ENCODE measurements at regions not wholly inside any gene's neighbourhood (a gene's known extent, or its start where the extent isn't known, plus 50 kb on each side); places are given as distances from the start of the nearest gene placed in this dataset.

- no peaks in the 10 kb centered on the region for H3K9me3 ChIP-seq (ENCODE audit: control insufficient read depth, low read depth, low read length)
- H3K4me2 ChIP-seq (ENCODE audit: control insufficient read depth, extremely low read depth, insufficient read depth, low read depth, low read length): no peak overlapping the region
- DNase-seq (ENCODE audit: low read depth, low spot score) (no peak), FAIRE-seq (no peak)
- no peaks in the 10 kb centered on the region for H3K9me1 ChIP-seq (ENCODE audit: control insufficient read depth, extremely low read depth, insufficient read depth, low read length)
- no peaks in the 10 kb centered on the region for H3K36me3 ChIP-seq (ENCODE audit: control insufficient read depth in 2 of 2, extremely low read depth in 1 of 2, insufficient read depth in 2 of 2, low read length in 2 of 2)
- dilution Hi-C loops (cut with MboI; ENCODE audit: extremely low pct_ligation_motif_present, low sequenced_read_pairs): no loop called here
- no peaks in the 10 kb centered on the region for H3K27me3 ChIP-seq (ENCODE audit: control insufficient read depth, extremely low read depth, insufficient read depth, low read length)
- TF ChIP-seq EZH2 (IDR thresholded peaks at IDR 0.05; ENCODE audit: low read length) (no peak), CTCF (optimal IDR thresholded peaks at IDR 0.05 in 1 of 3, IDR thresholded peaks at IDR 0.05 in 1 of 3, conservative IDR thresholded peaks at IDR 0.05 in 1 of 3; ENCODE audit: extremely low read depth in 1 of 3, insufficient read depth in 2 of 3, low read length in 3 of 3) (no peak)
- no peak overlapping the region for H3K27ac ChIP-seq (ENCODE audit: control insufficient read depth, insufficient read depth, low read length)
- no peak overlapping the region for H2AFZ ChIP-seq (ENCODE audit: control insufficient read depth, low read length)
- no peaks in the 10 kb centered on the region for H3K79me2 ChIP-seq (ENCODE audit: control insufficient read depth, insufficient read depth, low read length)
- no peaks in the 10 kb centered on the region for H4K20me1 ChIP-seq (ENCODE audit: control insufficient read depth, extremely low read depth, insufficient read depth, low read length)
- H3K9ac ChIP-seq (ENCODE audit: control insufficient read depth, extremely low read depth, insufficient read depth, low read length): no peak overlapping the region
- no peaks in the 10 kb centered on the region for H3K4me1 ChIP-seq (ENCODE audit: control insufficient read depth, extremely low read depth, insufficient read depth, low read length)
- H3K4me3 ChIP-seq (ENCODE audit: control insufficient read depth in 2 of 3, extremely low read depth in 1 of 3, insufficient read depth in 2 of 3, low read depth in 1 of 3, low read length in 3 of 3): no peak overlapping the region
These were observed 113.4 kb upstream of the CDK6 start for GRCh38 chr7:92949748-92950147.

- no peak for FAIRE-seq
- Histone ChIP-seq H3K36me3 (ENCODE audit: control insufficient read depth in 2 of 2, extremely low read depth in 1 of 2, insufficient read depth in 2 of 2, low read length in 2 of 2) (no peaks in the 10 kb centered on the region), H4K20me1 (ENCODE audit: control insufficient read depth, extremely low read depth, insufficient read depth, low read length) (no peaks in the 10 kb centered on the region), H3K4me1 (ENCODE audit: control insufficient read depth, extremely low read depth, insufficient read depth, low read length) (no peaks in the 10 kb centered on the region), H3K4me3 (ENCODE audit: control insufficient read depth in 2 of 3, extremely low read depth in 1 of 3, insufficient read depth in 2 of 3, low read depth in 1 of 3, low read length in 3 of 3) (no peak overlapping the region), H3K9me3 (ENCODE audit: control insufficient read depth, low read depth, low read length) (peaks cover 1% of the 10 kb centered on the region), H3K79me2 (ENCODE audit: control insufficient read depth, insufficient read depth, low read length) (no peaks in the 10 kb centered on the region), H3K4me2 (ENCODE audit: control insufficient read depth, extremely low read depth, insufficient read depth, low read depth, low read length) (no peak overlapping the region), H3K9ac (ENCODE audit: control insufficient read depth, extremely low read depth, insufficient read depth, low read length) (no peak overlapping the region), H2AFZ (ENCODE audit: control insufficient read depth, low read length) (no peak overlapping the region), H3K9me1 (ENCODE audit: control insufficient read depth, extremely low read depth, insufficient read depth, low read length) (no peaks in the 10 kb centered on the region), H3K27me3 (ENCODE audit: control insufficient read depth, extremely low read depth, insufficient read depth, low read length) (no peaks in the 10 kb centered on the region), H3K27ac (ENCODE audit: control insufficient read depth, insufficient read depth, low read length) (no peak overlapping the region)
- TF ChIP-seq CTCF (optimal IDR thresholded peaks at IDR 0.05 in 1 of 3, IDR thresholded peaks at IDR 0.05 in 1 of 3, conservative IDR thresholded peaks at IDR 0.05 in 1 of 3; ENCODE audit: extremely low read depth in 1 of 3, insufficient read depth in 2 of 3, low read length in 3 of 3) (no peak), EZH2 (IDR thresholded peaks at IDR 0.05; ENCODE audit: low read length) (no peak)
- dilution Hi-C loops (cut with MboI; ENCODE audit: extremely low pct_ligation_motif_present, low sequenced_read_pairs): no loop called here
- DNase-seq (ENCODE audit: low read depth, low spot score): no peak
These were observed 109.5 kb upstream of the CDK6 start for GRCh38 chr7:92945840-92946239.

Data from keratinocyte (primary cell).